SU-DHL-6 (cell line): ENCODE measurements at regions not wholly inside any gene's neighbourhood (a gene's known extent, or its start where the extent isn't known, plus 50 kb on each side); places are given as distances from the start of the nearest gene placed in this dataset.

Source experiments
- H2AFZ ChIP-seq: fragments of 200-600 bp; sonication (generic); 2 replicates; pipeline ENCODE4 v1.6.1; 2014; ENCODE audit warnings: low read depth, mild to moderate bottlenecking, moderate library complexity, mixed read lengths, antibody characterized with exemption, low read length; ENCODE audit not compliant: severe bottlenecking
- H3F3A ChIP-seq: fragments of 200-600 bp; shearing (Covaris generic); 2 replicates; pipeline ENCODE4 v1.6.0; 2016; ENCODE audit warnings: antibody characterized with exemption, mild to moderate bottlenecking; ENCODE audit not compliant: insufficient read depth
- H3K27ac ChIP-seq: fragments of 200-600 bp; sonication (generic); 2 replicates; pipeline ENCODE4 v1.5.1; 2016; ENCODE audit warnings: low read depth, mild to moderate bottlenecking, low read length, moderate library complexity, mixed read lengths
- H3K27me3 ChIP-seq: fragments of 200-600 bp; sonication (generic), shearing (Covaris generic); 2 replicates; pipeline ENCODE4 v1.6.0; 2014; ENCODE audit warnings: mild to moderate bottlenecking, low read length
- H3K36me3 ChIP-seq: fragments of 200-600 bp; sonication (generic); 2 replicates; pipeline ENCODE4 v1.6.1; 2014; ENCODE audit warnings: mild to moderate bottlenecking, low read length, mixed read lengths
- H3K4me2 ChIP-seq: fragments of 300-600, 200-600 bp; shearing (Covaris generic), sonication (generic); 2 replicates; pipeline ENCODE4 v1.6.0; 2014; ENCODE audit warnings: low read length, low read depth, mild to moderate bottlenecking; ENCODE audit not compliant: poor library complexity, severe bottlenecking
- H3K4me3 ChIP-seq: fragments of 200-600 bp; sonication (generic); 2 replicates; pipeline ENCODE4 v1.5.1; 2014; ENCODE audit warnings: antibody characterized with exemption, low read length, mild to moderate bottlenecking, mixed read lengths; ENCODE audit not compliant: insufficient read depth, poor library complexity, severe bottlenecking
- H3K79me2 ChIP-seq: fragments of 200-600 bp; sonication (generic); 2 replicates; pipeline ENCODE4 v1.6.1; 2014; ENCODE audit warnings: mild to moderate bottlenecking, low read length, moderate library complexity; ENCODE audit not compliant: insufficient read depth
- H3K9ac ChIP-seq: fragments of 200-600 bp; sonication (generic); 2 replicates; pipeline ENCODE4 v1.7.0; 2014; ENCODE audit warnings: mild to moderate bottlenecking, low read length
- H3K9me2 ChIP-seq: fragments of 200-600 bp; sonication (generic); replicated peaks from 2 replicates; pipeline ENCODE4 v1.6.1; 2014; ENCODE audit warnings: low read length; ENCODE audit not compliant: insufficient read depth
- H3K9me3 ChIP-seq: fragments of 200-600 bp; sonication (generic); 2 replicates; pipeline ENCODE4 v1.6.1; 2014; ENCODE audit warnings: low read length, mixed read lengths; ENCODE audit not compliant: insufficient read depth
- H4K20me1 ChIP-seq: fragments of 200-600 bp; sonication (generic); 2 replicates; pipeline ENCODE4 v1.6.1; 2014; ENCODE audit warnings: low read depth, mild to moderate bottlenecking, antibody characterized with exemption, low read length, moderate library complexity, mixed read lengths
- EZH2phosphoT487 ChIP-seq: fragments of 200-600 bp; sonication (generic), shearing (Covaris generic); conservative IDR thresholded peaks from 2 replicates; pipeline ENCODE4 v1.6.1; 2018; ENCODE audit warnings: mild to moderate bottlenecking, antibody characterized with exemption, low read length, moderate library complexity, mixed read lengths
- TF ChIP-seq, protein P1 (sequence below): fragments of 200-600 bp; sonication (generic); IDR thresholded peaks from one replicate; pipeline ENCODE4 v1.5.1; 2017; ENCODE audit warnings: antibody characterized with exemption, mild to moderate bottlenecking, low read length, moderate library complexity; ENCODE audit not compliant: insufficient read depth, poor library complexity, severe bottlenecking

DNA sequence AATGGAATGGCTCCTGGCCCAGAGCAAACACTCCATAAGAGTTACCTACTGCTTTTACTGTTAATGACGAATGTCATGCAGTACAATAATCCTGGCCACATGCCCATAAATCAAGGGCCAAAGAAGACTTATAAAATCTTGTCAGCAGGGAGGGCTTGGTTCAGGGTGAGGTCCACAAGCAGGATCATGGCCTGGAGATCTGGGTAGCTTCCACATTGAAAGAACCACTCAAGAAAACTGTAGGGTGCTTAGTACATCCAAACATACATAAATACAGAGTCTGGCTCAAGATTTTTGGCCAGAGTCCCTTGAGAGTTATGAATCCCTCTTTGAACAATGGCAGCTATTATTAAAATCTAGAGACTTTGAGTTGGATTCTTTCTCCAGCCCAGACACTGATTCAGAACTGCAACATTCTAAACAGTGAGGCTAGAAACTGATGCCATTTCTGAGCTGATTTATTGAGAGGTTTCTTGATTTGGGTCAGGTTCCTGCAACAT is 188.7 kb downstream of the CDC5L start:
- no peak overlapping the region for H2AFZ ChIP-seq
- H4K20me1 ChIP-seq = no peaks in the 10 kb centered on the region
- H3K9ac ChIP-seq = no peak overlapping the region
- no peak overlapping the region for H3K4me3 ChIP-seq
- no peak for TF ChIP-seq EZH2phosphoT487
- TF ChIP-seq, protein P1, sequence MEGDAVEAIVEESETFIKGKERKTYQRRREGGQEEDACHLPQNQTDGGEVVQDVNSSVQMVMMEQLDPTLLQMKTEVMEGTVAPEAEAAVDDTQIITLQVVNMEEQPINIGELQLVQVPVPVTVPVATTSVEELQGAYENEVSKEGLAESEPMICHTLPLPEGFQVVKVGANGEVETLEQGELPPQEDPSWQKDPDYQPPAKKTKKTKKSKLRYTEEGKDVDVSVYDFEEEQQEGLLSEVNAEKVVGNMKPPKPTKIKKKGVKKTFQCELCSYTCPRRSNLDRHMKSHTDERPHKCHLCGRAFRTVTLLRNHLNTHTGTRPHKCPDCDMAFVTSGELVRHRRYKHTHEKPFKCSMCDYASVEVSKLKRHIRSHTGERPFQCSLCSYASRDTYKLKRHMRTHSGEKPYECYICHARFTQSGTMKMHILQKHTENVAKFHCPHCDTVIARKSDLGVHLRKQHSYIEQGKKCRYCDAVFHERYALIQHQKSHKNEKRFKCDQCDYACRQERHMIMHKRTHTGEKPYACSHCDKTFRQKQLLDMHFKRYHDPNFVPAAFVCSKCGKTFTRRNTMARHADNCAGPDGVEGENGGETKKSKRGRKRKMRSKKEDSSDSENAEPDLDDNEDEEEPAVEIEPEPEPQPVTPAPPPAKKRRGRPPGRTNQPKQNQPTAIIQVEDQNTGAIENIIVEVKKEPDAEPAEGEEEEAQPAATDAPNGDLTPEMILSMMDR = no peak
- no peaks in the 10 kb centered on the region for H3K27me3 ChIP-seq
- no peaks in the 10 kb centered on the region for H3K9me3 ChIP-seq
- no peak overlapping the region for H3K27ac ChIP-seq
- no peaks in the 10 kb centered on the region for H3K36me3 ChIP-seq
- H3K9me2 ChIP-seq = no peaks in the 10 kb centered on the region
- H3K79me2 ChIP-seq = no peaks in the 10 kb centered on the region
- no peak overlapping the region for H3K4me2 ChIP-seq
- no peaks in the 10 kb centered on the region for H3F3A ChIP-seq

DNA sequence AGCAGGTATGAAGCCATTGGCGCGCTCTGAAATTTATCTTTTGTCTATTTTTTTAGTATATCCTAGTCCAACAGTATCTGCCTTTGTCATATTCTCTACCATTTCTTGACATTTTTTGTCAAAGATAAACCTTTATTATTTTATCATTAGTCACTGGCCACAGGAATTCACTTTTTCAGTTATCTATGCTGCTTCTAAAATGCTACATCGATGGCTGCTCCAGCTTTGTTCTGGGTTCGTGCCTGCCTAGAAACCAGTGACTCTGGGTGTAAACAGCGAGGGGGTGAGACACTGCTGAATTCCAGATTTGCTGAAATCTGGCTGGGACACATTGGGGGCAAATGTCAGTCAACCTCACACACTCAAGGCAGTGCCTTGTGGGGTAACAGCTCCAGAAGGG is 193.4 kb downstream of the CDC5L start:
- H3K36me3 ChIP-seq = no peaks in the 10 kb centered on the region
- no peak overlapping the region for H2AFZ ChIP-seq
- no peak overlapping the region for H3K4me3 ChIP-seq
- H3K4me2 ChIP-seq = no peak overlapping the region
- no peaks in the 10 kb centered on the region for H3K27me3 ChIP-seq
- no peaks in the 10 kb centered on the region for H4K20me1 ChIP-seq
- no peak overlapping the region for H3K9ac ChIP-seq
- H3K27ac ChIP-seq = no peak overlapping the region
- no peaks in the 10 kb centered on the region for H3K9me3 ChIP-seq
- TF ChIP-seq EZH2phosphoT487 = no peak
- TF ChIP-seq, protein P1 = no peak
- no peaks in the 10 kb centered on the region for H3K9me2 ChIP-seq
- no peaks in the 10 kb centered on the region for H3F3A ChIP-seq
- no peaks in the 10 kb centered on the region for H3K79me2 ChIP-seq

DNA sequence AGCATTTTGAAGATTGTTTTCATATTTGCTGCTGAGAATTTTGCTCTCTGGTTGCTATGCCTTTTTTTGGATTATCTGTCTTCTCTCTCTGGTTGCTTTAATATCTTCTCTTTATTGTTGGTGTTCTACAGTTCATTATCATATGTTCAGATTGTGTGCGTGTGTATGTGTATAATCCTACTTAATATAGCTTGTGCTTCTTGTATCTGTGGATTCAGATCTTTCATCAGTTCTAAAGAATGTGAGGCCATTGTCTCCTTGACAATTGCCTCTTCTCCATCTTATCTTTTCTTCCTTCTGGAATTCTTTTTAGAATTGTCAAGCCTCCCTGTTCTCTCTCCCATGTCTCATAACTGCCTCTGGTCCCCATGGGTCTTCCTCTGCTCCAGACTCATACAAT is 195.4 kb downstream of the CDC5L start:
- Histone ChIP-seq H3K27me3 (no peaks in the 10 kb centered on the region), H3K36me3 (no peaks in the 10 kb centered on the region), H3K4me3 (no peak overlapping the region), H3K9me2 (no peaks in the 10 kb centered on the region), H3K9me3 (no peaks in the 10 kb centered on the region), H3K79me2 (no peaks in the 10 kb centered on the region), H2AFZ (no peak overlapping the region), H3K4me2 (no peak overlapping the region), H3K27ac (no peak overlapping the region), H3K9ac (no peak overlapping the region), H3F3A (no peaks in the 10 kb centered on the region), H4K20me1 (no peaks in the 10 kb centered on the region)
- no peak for TF ChIP-seq EZH2phosphoT487
- TF ChIP-seq, protein P1 = no peak
